ENCODE measurements at regions not wholly inside any gene's neighbourhood (a gene's known extent, or its start where the extent isn't known, plus 50 kb on each side); places are given as distances from the start of the nearest gene placed in this dataset.

DNA sequence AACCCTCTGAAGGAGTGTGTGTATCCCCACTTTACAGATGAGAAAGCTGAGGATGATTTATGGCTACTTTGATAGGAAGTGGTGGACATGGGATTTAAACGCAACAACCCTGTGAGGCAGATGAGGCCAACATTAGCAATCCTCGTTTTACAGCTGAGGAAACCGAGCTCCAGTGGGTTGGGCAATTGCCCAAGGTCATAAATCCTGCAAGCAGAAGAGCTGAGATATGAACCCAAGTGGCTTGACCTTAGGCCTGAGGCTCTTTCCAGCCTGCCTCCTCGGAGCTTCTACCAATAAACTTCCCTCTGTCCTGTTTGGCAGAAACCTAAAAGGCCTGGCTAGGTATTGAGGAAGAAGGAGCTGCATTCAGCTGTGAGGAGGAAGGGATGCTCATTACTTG lies 185.5 kb upstream of the RBPJ start:
- Histone ChIP-seq H3K27me3 (ENCODE audit: control insufficient read depth in 2 of 2, insufficient read depth in 2 of 2, low read length in 2 of 2) (no peaks in the 10 kb centered on the region), H3K9me3 (replicated peaks in 1 of 2; ENCODE audit: control insufficient read depth in 1 of 2, insufficient read depth in 1 of 2, low read length in 2 of 2) (no peaks in the 10 kb centered on the region), H2AFZ (ENCODE audit: insufficient read depth, low read depth, low read length, poor library complexity, severe bottlenecking) (no peak overlapping the region), H3K36me3 (replicated peaks in 1 of 2; ENCODE audit: control insufficient read depth in 1 of 2, insufficient read depth in 2 of 2, low read length in 2 of 2) (no peaks in the 10 kb centered on the region), H3K79me2 (ENCODE audit: insufficient read depth, low read length) (no peaks in the 10 kb centered on the region), H3K9ac (ENCODE audit: insufficient read depth, low read length, poor library complexity, severe bottlenecking) (no peak overlapping the region), H3K4me2 (replicated peaks; ENCODE audit: extremely low read depth, low read length, poor library complexity, severe bottlenecking) (no peak overlapping the region), H3K27ac (ENCODE audit: low read depth in 1 of 2, low read length in 2 of 2) (no peak overlapping the region), H3K4me1 (ENCODE audit: control insufficient read depth in 1 of 2, insufficient read depth in 2 of 2, low read length in 2 of 2) (no peaks in the 10 kb centered on the region), H4K20me1 (ENCODE audit: insufficient read depth, low read length) (no peaks in the 10 kb centered on the region), H3K4me3 (replicated peaks in 1 of 3; ENCODE audit: low read depth in 2 of 3, low read length in 3 of 3) (no peak overlapping the region)
- peaks cover under 1 to 13% (median 2%) of the 10 kb centered on the region in 3 donors for H3K27me3 Mint-ChIP-seq (ENCODE audit: low read depth in 3 of 3)
- H3K27ac Mint-ChIP-seq, result no peak overlapping the region
- intact Hi-C loops (cut with micrococcal nuclease), result no loop called here
- TF ChIP-seq, protein P1, sequence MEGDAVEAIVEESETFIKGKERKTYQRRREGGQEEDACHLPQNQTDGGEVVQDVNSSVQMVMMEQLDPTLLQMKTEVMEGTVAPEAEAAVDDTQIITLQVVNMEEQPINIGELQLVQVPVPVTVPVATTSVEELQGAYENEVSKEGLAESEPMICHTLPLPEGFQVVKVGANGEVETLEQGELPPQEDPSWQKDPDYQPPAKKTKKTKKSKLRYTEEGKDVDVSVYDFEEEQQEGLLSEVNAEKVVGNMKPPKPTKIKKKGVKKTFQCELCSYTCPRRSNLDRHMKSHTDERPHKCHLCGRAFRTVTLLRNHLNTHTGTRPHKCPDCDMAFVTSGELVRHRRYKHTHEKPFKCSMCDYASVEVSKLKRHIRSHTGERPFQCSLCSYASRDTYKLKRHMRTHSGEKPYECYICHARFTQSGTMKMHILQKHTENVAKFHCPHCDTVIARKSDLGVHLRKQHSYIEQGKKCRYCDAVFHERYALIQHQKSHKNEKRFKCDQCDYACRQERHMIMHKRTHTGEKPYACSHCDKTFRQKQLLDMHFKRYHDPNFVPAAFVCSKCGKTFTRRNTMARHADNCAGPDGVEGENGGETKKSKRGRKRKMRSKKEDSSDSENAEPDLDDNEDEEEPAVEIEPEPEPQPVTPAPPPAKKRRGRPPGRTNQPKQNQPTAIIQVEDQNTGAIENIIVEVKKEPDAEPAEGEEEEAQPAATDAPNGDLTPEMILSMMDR (IDR thresholded peaks at IDR 0.05), result no peak
- peaks cover 2% of the 10 kb centered on the region for H3K4me1 Mint-ChIP-seq
- no peaks in the 10 kb centered on the region for H3K36me3 Mint-ChIP-seq
- no peak overlapping the region for H3K4me3 Mint-ChIP-seq
- 78% methylated on average over 3 of the region's 4 CpGs for WGBS (ENCODE audit: insufficient coverage)
- peaks cover 0 to 6% (median 2%) of the 10 kb centered on the region in 7 donors for H3K9me3 Mint-ChIP-seq
- DNase-seq, result no peak

DNA sequence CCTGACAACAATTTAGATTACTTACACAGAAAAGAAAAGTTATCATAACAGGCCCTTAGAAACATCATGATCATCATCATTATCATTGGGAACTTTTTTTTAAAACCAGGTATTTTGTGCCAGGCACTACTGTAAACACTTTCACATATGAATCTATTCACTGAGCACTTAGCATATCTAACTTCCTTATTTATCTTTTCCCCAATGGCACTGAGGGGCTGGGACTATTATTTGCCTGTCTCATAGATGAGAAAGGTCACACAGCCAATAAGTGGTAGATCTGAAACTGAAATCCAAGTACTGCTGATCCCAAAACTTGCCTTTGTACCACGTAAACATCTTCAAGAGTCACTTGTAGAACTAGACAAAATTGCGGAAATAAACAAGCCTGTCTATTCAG lies 184.2 kb upstream of the RBPJ start:
- Histone ChIP-seq H3K4me3 (replicated peaks in 1 of 3; ENCODE audit: low read depth in 2 of 3, low read length in 3 of 3) (no peak overlapping the region), H4K20me1 (ENCODE audit: insufficient read depth, low read length) (no peaks in the 10 kb centered on the region), H3K27ac (ENCODE audit: low read depth in 1 of 2, low read length in 2 of 2) (no peak overlapping the region), H3K36me3 (replicated peaks in 1 of 2; ENCODE audit: control insufficient read depth in 1 of 2, insufficient read depth in 2 of 2, low read length in 2 of 2) (no peaks in the 10 kb centered on the region), H3K4me2 (replicated peaks; ENCODE audit: extremely low read depth, low read length, poor library complexity, severe bottlenecking) (no peak overlapping the region), H3K9me3 (replicated peaks in 1 of 2; ENCODE audit: control insufficient read depth in 1 of 2, insufficient read depth in 1 of 2, low read length in 2 of 2) (no peaks in the 10 kb centered on the region), H3K4me1 (ENCODE audit: control insufficient read depth in 1 of 2, insufficient read depth in 2 of 2, low read length in 2 of 2) (peaks cover 8 to 9% of the 10 kb centered on the region in 2 donors), H3K27me3 (ENCODE audit: control insufficient read depth in 2 of 2, insufficient read depth in 2 of 2, low read length in 2 of 2) (no peaks in the 10 kb centered on the region), H2AFZ (ENCODE audit: insufficient read depth, low read depth, low read length, poor library complexity, severe bottlenecking) (no peak overlapping the region), H3K79me2 (ENCODE audit: insufficient read depth, low read length) (no peaks in the 10 kb centered on the region), H3K9ac (ENCODE audit: insufficient read depth, low read length, poor library complexity, severe bottlenecking) (no peak overlapping the region)
- H3K4me3 Mint-ChIP-seq, result no peak overlapping the region
- WGBS (ENCODE audit: insufficient coverage), result 100% methylated on average over 1 of the region's 2 CpGs
- DNase-seq, result no peak
- H3K36me3 Mint-ChIP-seq, result no peaks in the 10 kb centered on the region
- peaks cover 0 to 6% (median 1%) of the 10 kb centered on the region in 7 donors for H3K9me3 Mint-ChIP-seq
- TF ChIP-seq, protein P1 (IDR thresholded peaks at IDR 0.05), result no peak
- intact Hi-C loops (cut with micrococcal nuclease), result no loop called here
- H3K4me1 Mint-ChIP-seq, result peaks cover 11% of the 10 kb centered on the region
- no peak overlapping the region for H3K27ac Mint-ChIP-seq
- H3K27me3 Mint-ChIP-seq (ENCODE audit: low read depth in 3 of 3), result peaks cover 0 to 13% (median 2%) of the 10 kb centered on the region in 3 donors

Measured in CD14-positive monocyte (primary cell).